ENCODE measurements at regions not wholly inside any gene's neighbourhood (a gene's known extent, or its start where the extent isn't known, plus 50 kb on each side); places are given as distances from the start of the nearest gene placed in this dataset.

DNA sequence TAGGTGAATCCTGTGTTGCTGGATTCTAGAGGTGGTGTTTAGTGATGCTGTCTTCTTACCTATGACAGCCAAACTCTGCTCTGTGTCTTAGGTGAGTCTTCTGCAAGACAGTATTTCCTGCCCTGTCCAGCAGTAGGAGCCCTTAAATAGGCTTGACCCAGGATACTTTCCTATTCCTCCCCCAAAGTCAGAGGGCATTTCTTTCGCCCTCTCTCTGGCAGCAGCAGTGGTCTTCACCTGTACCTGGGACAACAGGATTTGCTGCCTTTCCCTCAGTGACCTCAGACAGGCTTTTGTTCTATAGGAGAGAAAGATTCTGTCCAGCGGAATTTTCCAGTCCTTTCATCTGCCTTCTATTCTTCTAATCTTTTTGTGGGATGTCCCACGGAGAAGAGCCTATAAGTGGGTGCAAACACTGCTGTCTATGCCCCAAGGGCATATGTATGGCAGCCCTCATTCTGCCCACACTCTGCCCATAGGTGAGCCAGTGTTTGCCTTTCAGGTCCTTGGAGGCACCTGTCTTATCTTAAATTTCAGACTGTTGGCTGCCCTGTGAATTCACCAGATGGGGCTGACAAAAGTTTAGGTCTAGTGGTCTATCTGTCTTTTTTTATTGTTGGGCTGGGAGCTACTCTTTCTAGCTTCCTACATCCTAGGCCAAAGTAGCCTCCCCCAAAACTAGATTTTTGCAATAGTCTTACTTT, 177.3 kb upstream of the SPOPL start:
- Mint-ChIP-seq H3K27me3 (ENCODE audit: low read depth) (no peaks in the 10 kb centered on the region), H3K4me3 (ENCODE audit: low read depth) (no peak overlapping the region)

GRCh38 chr2:138327967-138328366, 173.6 kb upstream of the SPOPL start:
- Mint-ChIP-seq H3K4me1 (ENCODE audit: low read depth) (no peaks in the 10 kb centered on the region), H3K27me3 (ENCODE audit: low read depth) (no peaks in the 10 kb centered on the region), H3K36me3 (ENCODE audit: low read depth) (no peaks in the 10 kb centered on the region), H3K27ac (no peak overlapping the region), H3K4me3 (ENCODE audit: low read depth) (no peak overlapping the region), H3K9me3 (no peaks in the 10 kb centered on the region)
- intact Hi-C loops (cut with micrococcal nuclease): no loop called here
- no peak for DNase-seq (ENCODE audit: low spot score)

More for the DNA sequence above, 177.3 kb upstream of the SPOPL start:
- H3K27ac Mint-ChIP-seq: no peak overlapping the region
- H3K4me1 Mint-ChIP-seq (ENCODE audit: low read depth): no peaks in the 10 kb centered on the region
- intact Hi-C loops (cut with micrococcal nuclease): no loop called here
- H3K36me3 Mint-ChIP-seq (ENCODE audit: low read depth): no peaks in the 10 kb centered on the region
- no peaks in the 10 kb centered on the region for H3K9me3 Mint-ChIP-seq
- DNase-seq (ENCODE audit: low spot score): no peak

DNA sequence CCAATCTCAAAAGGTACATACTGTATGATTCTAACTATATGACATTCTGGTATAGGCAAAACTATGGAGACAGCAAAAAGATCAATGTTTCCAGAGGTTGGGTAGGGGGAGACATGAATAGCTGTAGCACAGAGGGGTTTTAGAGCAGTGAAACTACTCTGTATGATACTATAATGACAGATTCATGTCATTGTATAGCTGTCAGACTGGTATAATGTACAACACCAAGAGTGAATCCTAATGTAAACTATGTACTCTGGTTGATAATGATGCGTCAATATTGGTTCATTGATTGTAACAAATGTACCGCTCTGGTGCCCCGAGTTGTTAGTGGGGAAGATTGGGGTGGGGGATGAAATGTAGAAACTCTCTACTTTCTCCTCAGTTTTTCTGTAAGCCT, 172.4 kb upstream of the SPOPL start:
- H3K27me3 Mint-ChIP-seq (ENCODE audit: low read depth): no peaks in the 10 kb centered on the region

DNA sequence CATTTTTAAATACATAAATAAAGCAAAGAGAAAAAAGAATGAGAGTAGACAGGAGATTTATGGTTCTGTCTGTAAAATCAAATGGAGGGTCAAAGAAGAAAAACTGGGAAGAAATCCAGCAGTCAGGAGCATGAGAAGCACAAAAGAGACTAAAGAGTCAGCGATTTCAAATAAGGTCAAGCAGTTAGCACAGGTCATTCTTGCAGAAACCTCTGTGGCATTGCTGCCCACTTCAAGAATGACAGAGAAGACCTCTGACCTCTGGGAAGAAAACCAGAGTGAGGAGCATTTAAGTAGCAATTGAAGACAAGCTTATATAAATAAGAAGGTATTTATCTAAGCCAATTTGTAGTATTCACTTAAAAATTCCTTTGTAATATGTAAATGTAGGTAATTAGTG, 172.0 kb upstream of the SPOPL start:
- DNase-seq (ENCODE audit: low spot score): no peak
- no peak overlapping the region for H3K27ac Mint-ChIP-seq
- no peaks in the 10 kb centered on the region for H3K9me3 Mint-ChIP-seq
- intact Hi-C loops (cut with micrococcal nuclease): no loop called here
- no peak overlapping the region for H3K4me3 Mint-ChIP-seq (ENCODE audit: low read depth)
- H3K4me1 Mint-ChIP-seq (ENCODE audit: low read depth): no peaks in the 10 kb centered on the region
- H3K27me3 Mint-ChIP-seq (ENCODE audit: low read depth): no peaks in the 10 kb centered on the region
- no peaks in the 10 kb centered on the region for H3K36me3 Mint-ChIP-seq (ENCODE audit: low read depth)

More for the DNA sequence above, 172.4 kb upstream of the SPOPL start:
- intact Hi-C loops (cut with micrococcal nuclease): no loop called here
- Mint-ChIP-seq H3K4me3 (ENCODE audit: low read depth) (no peak overlapping the region), H3K36me3 (ENCODE audit: low read depth) (no peaks in the 10 kb centered on the region), H3K27ac (no peak overlapping the region), H3K9me3 (no peaks in the 10 kb centered on the region), H3K4me1 (ENCODE audit: low read depth) (no peaks in the 10 kb centered on the region)
- DNase-seq (ENCODE audit: low spot score): no peak

GRCh38 chr2:138333121-138333520, 168.4 kb upstream of the SPOPL start:
- DNase-seq (ENCODE audit: low spot score): no peak
- no peaks in the 10 kb centered on the region for H3K4me1 Mint-ChIP-seq (ENCODE audit: low read depth)
- no peak overlapping the region for H3K4me3 Mint-ChIP-seq (ENCODE audit: low read depth)
- intact Hi-C loops (cut with micrococcal nuclease): no loop called here
- H3K27me3 Mint-ChIP-seq (ENCODE audit: low read depth): no peaks in the 10 kb centered on the region
- H3K27ac Mint-ChIP-seq: no peak overlapping the region
- no peaks in the 10 kb centered on the region for H3K36me3 Mint-ChIP-seq (ENCODE audit: low read depth)
- no peaks in the 10 kb centered on the region for H3K9me3 Mint-ChIP-seq

GRCh38 chr2:138333677-138334076, 167.9 kb upstream of the SPOPL start:
- Mint-ChIP-seq H3K27ac (no peak overlapping the region), H3K4me1 (ENCODE audit: low read depth) (no peaks in the 10 kb centered on the region), H3K4me3 (ENCODE audit: low read depth) (no peak overlapping the region), H3K9me3 (no peaks in the 10 kb centered on the region), H3K36me3 (ENCODE audit: low read depth) (no peaks in the 10 kb centered on the region), H3K27me3 (ENCODE audit: low read depth) (no peaks in the 10 kb centered on the region)
- DNase-seq (ENCODE audit: low spot score): no peak
- intact Hi-C loops (cut with micrococcal nuclease): no loop called here

GRCh38 chr2:138334323-138334722, 167.2 kb upstream of the SPOPL start:
- no peak for DNase-seq (ENCODE audit: low spot score)
- Mint-ChIP-seq H3K4me3 (ENCODE audit: low read depth) (no peak overlapping the region), H3K27ac (no peak overlapping the region), H3K4me1 (ENCODE audit: low read depth) (no peaks in the 10 kb centered on the region), H3K9me3 (no peaks in the 10 kb centered on the region), H3K27me3 (ENCODE audit: low read depth) (no peaks in the 10 kb centered on the region), H3K36me3 (ENCODE audit: low read depth) (no peaks in the 10 kb centered on the region)
- intact Hi-C loops (cut with micrococcal nuclease): no loop called here

DNA sequence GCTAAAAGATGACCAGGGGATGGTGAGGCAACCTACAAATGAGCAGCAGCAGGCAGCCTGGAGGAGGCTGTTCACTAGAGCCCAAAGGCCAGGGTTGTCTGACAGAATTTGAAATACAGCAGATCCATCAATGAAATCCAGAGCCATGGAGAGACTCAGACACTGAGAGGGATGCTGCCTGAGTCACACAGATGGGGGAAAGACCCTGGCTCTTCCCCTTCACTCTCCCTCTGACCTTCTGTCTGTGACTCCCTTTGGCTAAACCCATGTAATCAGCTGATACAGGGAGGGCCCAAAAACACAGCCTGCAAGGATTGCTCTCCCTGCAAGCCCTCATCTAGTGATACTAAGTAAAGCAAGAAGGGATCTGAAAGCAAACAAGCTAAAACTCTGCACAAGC, 166.5 kb upstream of the SPOPL start:
- no peak for DNase-seq (ENCODE audit: low spot score)
- intact Hi-C loops (cut with micrococcal nuclease): no loop called here
- Mint-ChIP-seq H3K27me3 (ENCODE audit: low read depth) (no peaks in the 10 kb centered on the region), H3K4me3 (ENCODE audit: low read depth) (no peak overlapping the region), H3K27ac (no peak overlapping the region), H3K36me3 (ENCODE audit: low read depth) (no peaks in the 10 kb centered on the region), H3K9me3 (no peaks in the 10 kb centered on the region), H3K4me1 (ENCODE audit: low read depth) (no peaks in the 10 kb centered on the region)

DNA sequence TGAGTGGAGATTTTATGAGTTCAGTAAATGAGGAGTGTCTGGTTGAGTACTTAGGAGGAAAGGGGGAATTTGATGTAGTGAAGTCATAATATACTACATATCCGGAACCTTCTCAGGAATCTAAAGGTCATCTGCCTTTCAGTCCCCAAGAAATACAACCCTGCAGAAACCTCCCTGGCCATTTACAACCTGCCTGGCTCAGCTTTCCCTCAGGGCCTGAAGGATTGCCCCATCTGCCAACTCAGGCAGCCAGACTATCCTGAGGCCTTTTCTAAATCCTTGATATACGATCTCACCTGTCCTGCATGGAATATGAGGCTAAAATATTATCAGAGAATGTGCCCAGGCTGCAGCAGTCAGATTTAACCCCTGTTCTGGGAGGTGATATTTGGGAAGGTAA, 165.4 kb upstream of the SPOPL start:
- H3K27ac Mint-ChIP-seq: no peak overlapping the region
- no peak for DNase-seq (ENCODE audit: low spot score)
- intact Hi-C loops (cut with micrococcal nuclease): no loop called here
- no peaks in the 10 kb centered on the region for H3K27me3 Mint-ChIP-seq (ENCODE audit: low read depth)
- H3K4me1 Mint-ChIP-seq (ENCODE audit: low read depth): no peaks in the 10 kb centered on the region
- H3K9me3 Mint-ChIP-seq: no peaks in the 10 kb centered on the region
- H3K4me3 Mint-ChIP-seq (ENCODE audit: low read depth): no peak overlapping the region
- no peaks in the 10 kb centered on the region for H3K36me3 Mint-ChIP-seq (ENCODE audit: low read depth)

DNA sequence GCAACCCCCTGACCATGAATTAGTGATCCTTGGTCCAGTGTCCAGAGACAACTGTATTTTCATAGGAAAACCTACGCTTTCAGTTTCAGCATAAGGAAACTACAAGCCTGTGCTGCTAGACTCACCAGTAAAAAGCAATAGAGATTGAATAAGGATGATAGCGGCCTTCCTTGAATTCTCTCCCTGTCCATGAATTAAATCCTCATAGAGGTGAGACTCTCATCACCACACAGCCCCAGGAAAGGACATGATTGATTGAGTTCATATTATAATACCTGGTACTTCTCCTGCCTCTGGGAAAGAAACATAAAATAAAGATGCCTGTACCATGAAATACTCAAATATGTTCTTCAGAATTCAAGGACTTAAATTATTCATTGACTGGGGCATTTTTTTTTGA, 146.3 kb upstream of the SPOPL start:
- DNase-seq (ENCODE audit: low spot score): no peak
- no peak overlapping the region for H3K27ac Mint-ChIP-seq
- H3K4me3 Mint-ChIP-seq (ENCODE audit: low read depth): no peak overlapping the region
- H3K27me3 Mint-ChIP-seq (ENCODE audit: low read depth): no peaks in the 10 kb centered on the region
- H3K9me3 Mint-ChIP-seq: no peaks in the 10 kb centered on the region
- intact Hi-C loops (cut with micrococcal nuclease): no loop called here
- no peaks in the 10 kb centered on the region for H3K36me3 Mint-ChIP-seq (ENCODE audit: low read depth)
- no peaks in the 10 kb centered on the region for H3K4me1 Mint-ChIP-seq (ENCODE audit: low read depth)

GRCh38 chr2:138356178-138356577, 145.4 kb upstream of the SPOPL start:
- no peaks in the 10 kb centered on the region for H3K27me3 Mint-ChIP-seq (ENCODE audit: low read depth)

DNA sequence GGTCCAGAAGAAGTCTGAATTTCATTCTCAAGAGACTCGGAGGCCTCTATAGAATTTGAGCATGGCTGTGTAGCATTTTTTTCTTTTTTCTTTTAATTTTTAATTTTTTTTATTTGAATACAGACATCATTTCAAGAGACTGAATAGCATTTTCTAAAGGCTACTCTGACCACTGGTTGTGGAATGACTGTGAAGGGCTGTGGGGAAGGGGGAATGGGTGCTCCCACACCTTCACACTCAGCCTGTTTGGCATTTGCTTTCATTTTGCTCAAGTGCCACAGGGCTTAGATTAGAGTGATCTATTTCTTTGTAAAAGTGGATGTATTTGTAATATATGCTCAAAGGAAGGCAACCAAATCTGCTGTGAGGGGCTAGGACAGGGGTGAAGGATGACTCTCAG, 142.0 kb upstream of the SPOPL start:
- no peaks in the 10 kb centered on the region for H3K36me3 Mint-ChIP-seq (ENCODE audit: low read depth)
- H3K9me3 Mint-ChIP-seq: no peaks in the 10 kb centered on the region
- DNase-seq (ENCODE audit: low spot score): no peak
- no peak overlapping the region for H3K4me3 Mint-ChIP-seq (ENCODE audit: low read depth)
- H3K4me1 Mint-ChIP-seq (ENCODE audit: low read depth): no peaks in the 10 kb centered on the region
- no peaks in the 10 kb centered on the region for H3K27me3 Mint-ChIP-seq (ENCODE audit: low read depth)
- intact Hi-C loops (cut with micrococcal nuclease): no loop called here
- H3K27ac Mint-ChIP-seq: no peak overlapping the region

More at GRCh38 chr2:138356178-138356577, 145.4 kb upstream of the SPOPL start:
- Mint-ChIP-seq H3K36me3 (ENCODE audit: low read depth) (no peaks in the 10 kb centered on the region), H3K4me1 (ENCODE audit: low read depth) (no peaks in the 10 kb centered on the region), H3K27ac (no peak overlapping the region), H3K9me3 (no peaks in the 10 kb centered on the region), H3K4me3 (ENCODE audit: low read depth) (no peak overlapping the region)
- DNase-seq (ENCODE audit: low spot score): no peak
- intact Hi-C loops (cut with micrococcal nuclease): no loop called here

GRCh38 chr2:138364554-138365162, 136.9 kb upstream of the SPOPL start:
- Mint-ChIP-seq H3K27me3 (ENCODE audit: low read depth) (no peaks in the 10 kb centered on the region), H3K4me3 (ENCODE audit: low read depth) (no peak overlapping the region)
- intact Hi-C loops (cut with micrococcal nuclease): no loop called here

More at GRCh38 chr2:138364554-138365162, 136.9 kb upstream of the SPOPL start:
- no peak for DNase-seq (ENCODE audit: low spot score)
- no peaks in the 10 kb centered on the region for H3K36me3 Mint-ChIP-seq (ENCODE audit: low read depth)
- H3K27ac Mint-ChIP-seq: no peak overlapping the region
- H3K9me3 Mint-ChIP-seq: no peaks in the 10 kb centered on the region
- no peaks in the 10 kb centered on the region for H3K4me1 Mint-ChIP-seq (ENCODE audit: low read depth)
